GM15510 (cell line): ENCODE measurements at regions not wholly inside any gene's neighbourhood (a gene's known extent, or its start where the extent isn't known, plus 50 kb on each side); places are given as distances from the start of the nearest gene placed in this dataset.

Experiments
- POLR2A ChIP-seq: IDR thresholded peaks from 3 replicates; pipeline ENCODE4 v1.6.1; 2011; ENCODE audit warnings: borderline replicate concordance; ENCODE audit not compliant: insufficient read length; ENCODE audit errors: extremely low read depth

DNA sequence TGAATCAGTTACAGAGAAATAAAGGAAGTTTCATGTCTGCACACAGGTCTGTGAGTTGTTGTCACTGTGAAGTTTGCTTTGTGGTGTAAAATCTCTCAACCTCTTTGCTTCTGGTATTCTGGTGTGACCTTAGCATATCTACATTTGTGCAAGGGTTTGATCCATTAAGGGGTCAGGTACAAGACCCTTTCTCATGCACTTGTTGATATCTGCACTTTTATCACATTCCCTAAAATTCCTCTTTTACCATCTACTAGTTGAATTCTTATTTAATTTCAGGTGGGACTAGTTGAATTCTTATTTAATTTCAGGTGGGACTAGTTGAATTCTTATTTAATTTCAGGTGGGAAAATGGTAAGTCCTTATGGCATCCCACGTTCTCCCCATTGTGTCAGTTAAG is 306.7 kb upstream of the ZNF608 start:
- TF ChIP-seq POLR2A = no peak

DNA sequence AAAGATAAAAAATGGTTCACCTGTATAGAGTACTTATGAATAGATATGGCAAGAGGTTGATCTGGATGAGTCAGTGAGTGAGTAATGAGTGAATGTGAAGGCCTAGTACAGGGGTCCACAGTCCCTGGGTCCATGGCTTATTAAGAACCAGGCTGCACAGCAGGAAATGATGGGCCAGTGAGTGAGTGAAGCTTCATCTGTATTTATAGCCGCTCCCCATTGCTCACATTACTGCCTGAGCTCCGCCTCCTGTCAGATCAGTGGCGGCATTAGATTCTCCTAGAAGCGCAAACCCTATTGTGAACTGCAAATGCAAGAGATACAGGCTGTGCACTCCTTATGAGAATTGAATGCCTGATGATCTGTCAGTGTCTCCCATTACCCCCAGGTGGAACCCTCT is 307.7 kb upstream of the ZNF608 start:
- TF ChIP-seq POLR2A = no peak

DNA sequence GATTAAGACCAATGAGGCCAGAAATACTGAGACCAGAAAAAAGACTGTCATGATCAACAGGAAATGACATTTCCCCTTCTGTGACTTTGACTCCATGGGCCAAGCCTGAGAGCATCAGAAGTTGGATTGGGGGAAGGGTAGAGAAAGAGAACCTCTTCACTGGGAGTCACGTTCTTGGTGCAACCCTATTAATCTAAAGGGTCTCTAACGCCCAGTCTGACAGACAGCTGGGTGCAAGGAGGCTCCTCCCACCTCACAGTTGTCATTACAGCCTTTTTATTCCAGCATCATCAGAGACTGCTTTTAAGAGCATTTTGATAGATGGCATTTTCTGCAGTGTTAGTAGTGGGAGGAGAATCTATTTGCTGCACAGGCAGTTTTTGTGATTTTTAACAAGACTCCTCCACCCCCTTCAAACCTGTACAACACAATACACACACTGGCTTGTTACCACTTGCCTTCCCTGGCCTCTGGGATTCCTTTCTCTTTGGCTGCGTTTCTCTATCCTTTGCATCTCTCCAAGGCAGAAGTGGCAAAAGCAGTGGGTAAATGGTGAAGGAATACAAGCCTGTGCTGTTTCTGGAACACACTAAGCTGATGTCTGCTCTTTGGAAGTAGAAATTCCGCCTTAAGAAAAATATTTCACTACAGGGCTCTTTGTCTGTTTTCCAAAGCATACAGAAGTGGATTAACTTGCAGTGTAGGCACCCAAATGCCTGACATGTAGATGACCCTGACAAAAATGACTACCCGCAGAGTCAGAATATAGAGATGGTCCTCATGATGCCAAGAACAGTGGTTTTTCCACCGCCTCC is 310.4 kb upstream of the ZNF608 start:
- TF ChIP-seq POLR2A = no peak

DNA sequence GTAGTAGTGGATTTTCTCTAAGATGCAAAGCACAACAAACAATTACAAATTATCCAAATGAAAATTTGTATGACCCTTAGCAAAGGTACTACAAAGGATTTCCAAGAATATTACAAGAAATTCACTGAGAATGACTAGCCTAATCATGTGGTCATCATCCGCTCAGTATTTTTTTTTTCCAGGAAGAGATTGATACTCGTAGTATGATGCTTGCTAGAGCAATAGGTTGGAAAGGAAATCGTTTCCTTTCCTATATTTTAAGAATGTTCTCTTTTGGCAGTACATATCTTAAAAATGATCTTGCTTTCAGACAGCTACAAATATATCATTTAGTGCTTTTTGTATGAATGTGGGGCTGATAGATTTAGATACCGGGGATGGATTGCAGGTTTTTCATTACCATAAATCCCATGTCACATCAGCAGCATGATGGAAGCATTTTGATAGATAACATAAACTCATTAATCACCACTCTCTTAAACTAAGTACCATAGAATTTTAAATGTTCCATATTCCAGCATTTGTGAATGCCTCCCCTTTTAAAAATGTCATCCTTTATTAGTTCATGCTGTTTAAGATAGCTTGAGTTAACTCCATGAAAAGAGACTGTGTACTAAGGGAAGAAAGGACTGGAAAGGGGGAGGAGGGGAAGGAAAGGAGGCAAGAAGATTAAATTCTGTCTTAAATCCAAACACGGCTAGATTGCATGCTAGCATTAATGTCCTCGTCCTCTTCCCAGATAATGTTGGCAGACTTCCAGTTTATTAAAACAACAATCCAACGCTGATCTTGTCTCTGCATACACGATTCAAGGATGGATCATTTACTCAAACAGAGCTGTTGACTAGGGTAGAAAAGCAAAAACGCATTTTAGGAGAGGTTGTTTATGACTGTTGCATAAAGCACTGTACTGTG is 311.7 kb upstream of the ZNF608 start:
- TF ChIP-seq POLR2A = no peak

DNA sequence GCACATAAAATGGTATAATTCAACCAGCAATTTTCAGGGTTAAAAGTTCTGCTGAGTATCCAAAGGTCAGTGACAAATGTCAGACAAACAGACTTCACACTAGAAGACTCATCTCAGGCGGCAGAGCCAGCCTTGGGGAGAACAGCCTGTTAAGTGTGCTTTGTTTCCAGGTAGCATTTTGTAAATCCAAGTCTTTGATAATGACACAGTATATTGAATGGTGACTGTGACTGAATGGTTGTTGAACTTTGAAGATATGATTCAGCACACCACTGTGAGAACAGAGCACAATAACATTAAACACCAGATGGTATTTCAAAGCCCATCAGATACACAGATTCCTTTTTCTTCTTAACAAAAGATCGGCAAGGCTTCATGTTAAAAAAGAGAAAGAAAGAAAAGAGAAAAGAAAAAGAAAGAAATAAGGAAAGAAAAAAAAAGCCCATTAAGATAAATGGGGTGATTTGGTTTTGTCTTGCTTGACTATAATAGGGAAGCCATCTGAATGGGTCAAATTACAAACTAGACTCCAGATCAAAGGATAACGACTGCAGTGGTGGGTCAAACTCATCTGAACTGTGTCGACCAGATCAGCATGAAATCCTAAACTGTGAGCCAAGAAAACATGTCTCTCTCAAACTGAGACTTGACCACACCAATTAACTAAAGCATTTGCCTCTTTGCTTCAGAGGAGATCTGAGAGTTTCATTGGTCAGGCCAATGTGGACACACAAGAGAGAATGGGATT is 313.0 kb upstream of the ZNF608 start:
- TF ChIP-seq POLR2A = no peak

DNA sequence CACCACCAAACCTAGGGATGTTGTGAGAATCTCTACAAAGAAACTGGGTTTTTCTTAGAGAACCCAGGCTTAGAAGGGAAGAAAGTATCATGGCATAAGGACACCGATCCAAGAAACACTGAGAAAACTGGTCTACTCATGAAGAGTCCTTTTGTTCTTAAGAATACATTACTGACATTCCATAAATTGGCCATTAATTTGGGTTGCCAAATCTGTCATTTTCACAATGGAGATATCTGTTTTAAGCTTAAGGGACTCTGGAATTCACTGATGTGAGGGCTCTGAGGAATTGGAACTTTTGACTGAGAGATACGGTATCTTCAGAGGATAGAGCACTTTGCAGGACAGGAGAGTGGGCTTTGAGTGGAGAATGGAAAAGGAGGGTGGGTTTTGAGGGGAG is 315.3 kb upstream of the ZNF608 start:
- TF ChIP-seq POLR2A = no peak

DNA sequence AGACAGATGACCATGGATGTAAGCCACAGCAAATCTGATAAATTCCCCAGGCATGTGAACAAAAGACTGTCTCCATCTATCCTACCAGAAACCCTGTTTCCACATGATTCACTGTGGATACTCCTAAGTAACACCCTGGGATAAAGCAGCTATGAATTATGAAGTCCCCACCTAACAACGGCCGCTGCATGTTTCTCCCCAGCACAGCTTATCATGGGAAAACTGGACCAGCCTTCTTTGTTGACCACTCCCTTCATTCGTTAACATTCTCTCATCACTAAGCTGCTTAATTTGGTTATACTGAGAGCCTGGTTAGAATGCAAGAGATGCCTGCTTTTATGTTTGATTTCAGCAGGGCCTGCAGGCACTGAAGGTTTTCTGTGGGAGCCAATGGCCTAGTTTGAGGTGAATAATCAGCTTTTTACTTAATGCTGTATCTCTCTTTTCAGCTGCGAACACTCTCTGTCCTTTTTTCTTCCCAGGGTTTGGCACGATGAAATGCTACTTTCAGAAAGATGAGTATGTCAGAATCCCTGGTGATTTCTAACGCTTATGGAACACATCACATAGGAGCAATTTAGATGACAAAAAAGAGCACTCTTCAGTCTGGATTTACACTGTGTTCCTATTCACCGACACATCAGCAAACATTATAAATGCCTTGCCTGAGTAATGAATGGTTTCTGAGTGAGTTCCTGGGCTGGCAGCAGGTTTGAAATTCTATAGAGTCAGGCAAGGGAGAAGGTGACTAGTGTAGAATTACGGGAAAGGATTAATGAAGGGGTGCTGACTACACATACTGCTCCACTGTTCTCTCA is 318.4 kb upstream of the ZNF608 start:
- no peak for TF ChIP-seq POLR2A

DNA sequence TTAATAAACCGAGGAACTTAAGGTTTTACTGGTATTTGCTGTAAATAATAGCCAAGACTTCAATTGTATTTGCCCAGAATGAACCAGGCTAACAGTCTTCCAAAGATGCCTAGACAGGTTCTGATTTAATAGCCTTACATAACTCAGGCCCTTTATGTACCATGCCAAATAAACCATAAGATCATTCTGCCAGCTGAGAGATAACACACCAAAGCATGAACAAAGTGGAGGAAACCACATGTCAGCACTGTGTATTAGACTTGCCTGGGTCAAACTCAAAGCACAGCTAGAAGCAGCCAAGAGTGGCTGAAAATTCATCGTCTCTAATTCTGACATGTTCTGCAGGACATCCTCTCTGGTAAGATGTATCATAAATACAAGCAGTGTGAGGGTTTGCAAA is 319.3 kb upstream of the ZNF608 start:
- TF ChIP-seq POLR2A = no peak

DNA sequence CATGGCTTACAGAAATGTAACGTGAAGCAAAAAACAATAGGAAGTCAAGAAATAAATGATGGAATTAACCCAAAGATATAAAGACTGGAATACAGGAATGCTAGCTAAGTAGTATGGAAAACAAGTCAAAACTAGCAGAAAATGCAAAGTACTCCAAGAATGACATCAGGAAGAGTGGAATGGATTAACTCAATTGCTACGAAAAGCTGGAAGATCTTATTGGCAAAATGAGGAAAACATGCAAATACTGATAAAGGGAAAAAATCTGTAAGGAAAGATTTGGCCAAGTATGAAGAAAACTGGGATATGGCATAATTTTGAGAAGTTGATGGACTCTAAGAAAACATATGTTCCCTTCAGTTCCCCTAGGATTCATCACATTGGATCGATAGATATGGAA is 324.5 kb upstream of the ZNF608 start:
- TF ChIP-seq POLR2A = no peak

DNA sequence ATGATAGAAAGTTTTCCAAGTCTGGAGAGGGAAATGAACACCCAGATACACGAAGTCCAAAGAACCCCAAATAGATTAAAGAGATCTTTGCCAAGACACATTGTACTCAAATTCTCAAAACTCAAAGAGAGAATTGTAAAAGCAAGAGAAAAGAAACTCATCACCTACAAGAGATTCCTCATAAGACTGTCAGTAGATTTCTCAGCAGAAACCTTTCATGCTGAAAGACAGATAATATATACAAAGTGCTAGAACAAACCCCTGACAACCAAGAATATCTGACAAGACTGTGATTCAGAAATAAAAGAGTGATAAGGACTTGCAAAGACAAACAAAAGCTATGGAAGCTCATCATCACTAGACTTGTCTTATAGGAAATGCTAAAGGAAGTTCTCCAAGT is 326.7 kb upstream of the ZNF608 start:
- no peak for TF ChIP-seq POLR2A

DNA sequence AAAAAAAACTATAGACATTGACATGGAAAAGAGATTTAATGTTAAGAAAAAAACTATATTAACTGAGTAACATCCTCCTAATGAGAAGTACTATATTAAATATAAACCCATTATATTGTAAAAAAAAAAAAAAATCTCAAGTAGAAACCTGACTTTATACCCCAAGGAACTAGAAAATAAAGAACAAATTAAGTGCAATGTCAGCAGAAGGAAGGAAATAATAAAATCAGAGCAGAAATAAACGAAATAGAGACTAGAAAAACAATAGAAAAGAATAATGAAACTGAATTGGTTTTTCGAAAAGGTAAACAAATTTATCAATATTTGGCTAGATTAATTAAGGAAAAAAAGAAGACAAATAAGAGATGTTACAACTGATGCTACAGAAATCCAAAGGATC is 329.1 kb upstream of the ZNF608 start:
- TF ChIP-seq POLR2A = no peak

DNA sequence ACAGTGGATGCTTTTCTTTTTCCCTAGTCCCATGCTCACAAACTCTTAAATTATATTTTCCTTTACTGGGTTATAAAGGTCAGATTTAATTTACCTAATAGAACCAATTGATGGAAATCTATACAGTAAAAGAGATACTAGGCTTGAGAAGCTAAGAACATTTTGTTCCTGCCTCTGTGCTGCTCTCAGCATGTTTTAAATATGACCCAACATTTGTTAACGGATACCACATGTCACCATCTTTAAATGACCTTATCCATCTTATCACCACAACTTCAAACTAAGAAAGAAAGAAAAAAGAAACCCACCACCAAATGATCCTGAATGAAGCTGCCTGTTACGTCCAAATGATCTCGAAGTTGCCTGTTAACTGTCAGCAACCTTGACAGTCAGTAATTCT is 334.7 kb upstream of the ZNF608 start:
- TF ChIP-seq POLR2A = no peak

DNA sequence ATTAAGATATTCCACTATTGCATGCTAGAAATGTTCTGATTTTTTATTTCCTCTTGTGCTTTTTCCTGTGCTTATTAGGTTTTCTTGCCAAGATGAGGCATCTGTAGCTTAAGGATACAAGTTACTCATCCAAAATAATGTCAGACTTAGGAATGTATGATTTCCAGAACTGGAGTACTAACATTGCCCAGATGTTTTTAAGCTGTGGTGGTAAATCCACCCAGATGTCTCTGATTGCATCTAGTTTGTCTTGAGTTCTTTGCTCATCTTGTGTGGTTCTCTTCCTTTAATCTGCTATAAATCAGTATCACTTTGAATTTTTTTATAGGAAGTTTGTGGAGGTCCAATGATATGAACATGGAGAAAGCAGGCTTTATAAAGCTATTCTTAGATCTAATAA is 337.5 kb upstream of the ZNF608 start:
- TF ChIP-seq POLR2A = no peak

DNA sequence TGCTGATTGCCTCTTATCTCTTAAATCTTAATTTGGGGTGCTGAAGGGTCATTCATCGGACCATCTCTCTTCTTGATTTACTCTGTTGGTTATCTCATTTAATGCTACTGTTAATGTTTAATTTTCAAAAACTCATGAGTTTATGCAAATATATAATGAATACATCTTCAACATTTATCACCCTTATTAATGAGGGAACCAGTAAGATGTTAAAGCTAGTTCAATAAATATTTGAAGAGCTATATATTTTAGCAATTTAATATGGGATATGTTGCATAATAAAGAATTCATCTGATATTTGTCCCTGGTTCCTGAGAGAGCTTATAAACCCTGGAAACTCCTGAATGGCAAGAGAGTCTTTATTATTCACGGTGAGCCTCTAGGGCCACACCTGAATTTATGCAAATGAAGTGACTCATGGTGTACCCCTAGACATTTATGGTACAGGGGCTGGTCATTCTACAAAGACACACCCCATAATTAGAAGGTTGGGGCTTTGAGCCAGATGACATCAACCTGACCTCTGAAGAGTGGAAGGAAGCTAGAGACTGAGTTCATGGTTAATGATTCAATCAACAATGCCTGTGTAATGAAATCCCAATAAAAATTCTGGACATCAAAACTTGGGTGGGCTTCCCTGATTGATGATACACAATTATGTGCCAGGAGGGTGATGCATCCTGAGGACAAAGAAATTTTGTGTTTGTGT is 339.5 kb upstream of the ZNF608 start:
- TF ChIP-seq POLR2A = no peak
